RPMI7951 (cell line): ENCODE measurements at regions not wholly inside any gene's neighbourhood (a gene's known extent, or its start where the extent isn't known, plus 50 kb on each side); places are given as distances from the start of the nearest gene placed in this dataset.
A peak's percentile ranks its signal among the peaks of the same experiment; 100 is the strongest.
"Not testable (repeated sequence)": the region's sequence is repeated elsewhere in the genome, so short reads cannot be mapped to it uniquely, and the experiment has no call there.

Source experiments
- DNase-seq: peaks from one replicate; pipeline ENCODE4 v3.0.0-alpha.2; 2012; ENCODE audit warnings: low read depth

GRCh38 chr13:48808683-48809082 lies 155.0 kb downstream of the CYSLTR2 start:
- peak; percentile 56 for DNase-seq

DNA sequence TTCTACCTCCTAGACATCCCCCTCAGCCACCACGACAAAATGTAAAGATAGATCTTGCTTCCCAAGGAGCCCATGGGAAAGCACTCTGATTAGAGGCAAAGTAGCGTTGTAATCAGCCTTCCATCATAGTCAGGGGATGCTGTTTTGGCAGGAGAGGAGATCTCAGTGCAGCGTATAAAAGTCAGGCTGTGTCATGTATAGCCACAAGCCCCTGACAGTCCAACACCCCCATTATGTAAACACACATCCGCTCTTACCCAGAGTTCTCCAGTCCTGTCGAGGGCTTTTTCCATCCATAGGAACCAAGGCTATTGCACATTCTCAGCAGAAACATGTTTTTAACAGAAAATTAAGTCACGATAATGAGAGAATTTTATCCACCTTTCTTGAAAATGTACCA lies 156.3 kb downstream of the CYSLTR2 start:
- no peak for DNase-seq

- DNase-seq = no peak
These were observed 159.8 kb downstream of the CYSLTR2 start for GRCh38 chr13:48813518-48813917.

DNA sequence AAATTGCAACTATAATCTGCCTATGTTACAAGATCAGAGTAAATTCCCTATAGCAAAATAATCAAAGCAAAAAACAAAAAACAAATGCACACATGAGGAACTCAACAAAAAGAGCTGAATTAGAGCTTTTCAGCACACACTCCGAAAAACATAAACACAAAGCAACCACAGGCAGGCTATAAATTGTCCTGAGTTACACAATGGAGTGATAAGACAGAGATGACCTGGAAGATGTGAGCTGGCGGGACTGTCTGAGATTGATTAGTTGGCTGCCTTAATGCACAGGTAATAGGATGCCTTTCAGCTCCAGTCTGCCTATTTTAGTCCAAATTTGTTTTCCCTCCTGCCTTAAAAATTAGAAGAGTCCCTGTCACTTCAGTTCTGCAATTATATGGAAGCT lies 159.0 kb upstream of the FNDC3A start:
- no peak for DNase-seq

- DNase-seq = no peak
These were observed 158.4 kb upstream of the FNDC3A start for GRCh38 chr13:48817166-48817802.

GRCh38 chr13:48818495-48819356 lies 157.0 kb upstream of the FNDC3A start:
- peak; percentile 85 for DNase-seq

DNA sequence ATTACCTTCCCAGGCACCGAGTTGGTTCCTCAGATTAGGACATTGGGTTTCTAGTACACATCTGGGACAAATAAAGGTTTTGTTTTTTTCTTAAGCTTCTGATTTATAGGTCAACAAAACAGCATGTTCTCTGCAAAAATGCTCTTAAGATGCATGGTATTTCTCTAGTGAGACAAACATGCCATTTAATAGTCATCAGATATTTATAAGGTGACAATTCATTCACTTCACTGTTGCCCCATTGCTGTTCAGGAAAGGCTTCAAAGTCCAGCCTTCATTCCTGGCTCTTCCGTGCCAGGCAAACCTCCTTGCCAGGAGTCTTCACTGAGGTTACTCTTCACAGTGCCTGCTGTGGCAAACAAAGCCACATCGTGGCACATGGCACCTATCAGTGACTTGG lies 156.3 kb upstream of the FNDC3A start:
- DNase-seq = no peak

- DNase-seq = no peak
These were observed 155.8 kb upstream of the FNDC3A start for GRCh38 chr13:48819899-48820298.

DNA sequence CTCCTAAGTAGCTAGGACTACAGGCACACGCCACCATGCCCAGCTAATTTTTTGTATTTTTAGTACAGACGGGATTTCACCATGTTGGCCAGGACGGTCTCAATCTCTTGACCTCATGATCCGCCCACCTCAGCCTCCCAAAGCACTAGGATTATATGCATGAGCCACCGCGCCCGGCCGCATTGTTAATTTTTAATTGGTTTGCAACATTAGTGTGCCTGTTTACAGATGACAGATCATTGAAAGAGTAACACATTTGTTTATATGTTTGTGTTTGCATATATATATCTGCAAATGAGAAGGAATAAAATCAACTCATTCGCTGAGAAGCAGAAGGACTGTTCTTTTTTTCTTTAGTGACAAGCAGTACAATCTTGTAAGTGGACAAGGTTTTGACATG lies 152.2 kb upstream of the FNDC3A start:
- not testable (repeated sequence) for DNase-seq

DNA sequence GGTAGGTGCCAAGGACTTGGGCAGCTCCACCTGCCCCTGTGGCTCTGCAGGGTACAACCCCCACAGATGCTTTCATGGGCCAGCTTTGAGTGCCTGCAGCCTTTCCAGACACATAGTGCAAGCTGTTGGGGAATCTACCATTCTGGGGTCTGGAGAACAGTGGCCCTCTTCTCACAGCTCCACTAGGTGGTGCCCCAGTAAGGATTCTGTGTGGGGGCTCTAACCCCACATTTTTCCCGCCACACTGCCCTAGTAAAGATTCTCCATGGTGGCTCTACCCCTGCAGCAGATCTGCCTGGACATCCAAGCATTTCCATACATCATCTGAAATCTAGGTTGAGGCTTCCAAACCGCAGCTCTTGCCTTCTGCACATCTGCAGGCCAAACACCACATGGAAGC lies 149.7 kb upstream of the FNDC3A start:
- DNase-seq = no peak

DNA sequence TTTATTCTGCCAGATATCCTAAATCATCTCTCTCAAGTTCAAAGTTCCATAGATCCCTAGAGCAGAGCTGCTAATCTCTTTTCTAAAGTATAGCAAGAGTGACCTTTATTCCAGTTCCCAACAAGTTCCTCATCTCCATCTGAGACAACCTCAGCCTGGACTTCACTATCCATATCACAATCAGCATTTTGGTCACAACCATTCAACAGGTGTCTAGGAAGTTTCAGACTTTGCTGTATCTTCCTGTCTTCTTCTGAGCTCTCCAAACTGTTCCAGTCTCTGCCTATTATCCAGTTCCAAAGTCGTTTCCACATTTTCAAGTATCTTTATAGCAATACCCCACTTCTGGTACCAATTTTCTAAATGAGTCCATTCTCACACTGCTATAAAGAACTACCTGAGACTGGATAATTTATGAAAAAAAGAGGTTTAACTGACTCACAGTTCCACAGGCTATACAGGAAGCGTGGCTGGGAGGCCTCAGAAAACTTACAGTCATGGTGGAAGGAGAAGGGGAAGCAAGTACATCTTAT lies 148.7 kb upstream of the FNDC3A start:
- not testable (repeated sequence) for DNase-seq

DNA sequence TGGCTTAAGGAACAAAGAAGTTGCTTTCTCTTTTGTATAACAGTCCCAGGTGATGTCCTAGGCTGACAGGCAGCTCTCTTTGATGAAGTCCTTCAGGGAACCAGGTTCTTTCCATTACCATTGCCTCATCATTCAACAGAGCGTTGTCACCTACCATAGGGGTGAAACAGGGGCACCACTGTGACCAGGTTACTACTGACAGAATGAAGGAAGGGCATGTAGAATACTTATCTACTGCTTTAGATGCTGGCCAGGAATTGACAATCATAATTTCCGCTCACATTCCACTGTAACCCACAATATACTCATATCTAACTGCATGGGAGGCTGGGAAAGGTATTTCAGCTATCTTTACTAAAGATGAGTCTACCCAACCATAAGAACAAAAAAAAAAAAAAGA lies 148.0 kb upstream of the FNDC3A start:
- DNase-seq = no peak

- DNase-seq = peak; percentile 47
These were observed 146.7 kb upstream of the FNDC3A start for GRCh38 chr13:48828962-48829411.

DNA sequence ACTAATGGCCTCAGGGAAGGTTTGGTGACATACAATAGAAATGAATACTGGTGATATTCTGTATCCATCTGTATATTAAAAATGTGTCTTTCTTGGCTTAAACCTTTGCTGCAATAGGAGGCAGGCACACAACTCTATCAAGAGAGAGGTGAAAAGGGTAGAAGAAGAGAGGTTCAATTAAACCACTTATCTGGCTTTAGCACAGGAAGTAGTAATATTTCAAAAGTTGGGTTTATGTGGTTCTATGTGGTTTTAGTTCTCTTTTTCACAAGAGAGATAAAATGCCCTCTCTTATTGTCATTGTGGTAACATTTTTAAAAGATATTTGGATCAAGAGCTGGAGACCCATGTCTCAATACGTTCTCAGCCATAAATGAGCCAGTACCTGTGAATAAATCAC lies 146.2 kb upstream of the FNDC3A start:
- no peak for DNase-seq

DNA sequence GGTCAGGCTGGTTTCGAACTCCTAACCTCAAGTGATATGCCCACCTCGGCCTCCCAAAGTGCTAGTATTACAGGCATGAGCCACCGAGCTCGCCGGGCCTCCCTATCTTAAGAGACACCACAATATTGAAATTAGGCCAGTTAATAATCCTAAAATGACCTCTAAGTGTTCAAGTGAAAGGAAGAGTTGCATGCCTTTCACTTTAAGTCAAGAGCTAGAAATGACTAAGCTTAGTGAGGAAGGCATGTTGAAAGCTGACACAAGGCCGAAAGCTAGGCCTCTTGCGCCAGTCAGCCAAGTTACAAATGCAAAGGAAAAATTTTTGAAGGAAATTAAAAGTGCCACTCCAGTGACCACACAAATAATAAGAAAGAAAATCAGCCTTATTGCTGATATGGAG lies 144.5 kb upstream of the FNDC3A start:
- no peak for DNase-seq

GRCh38 chr13:48833412-48833811 lies 142.3 kb upstream of the FNDC3A start:
- DNase-seq = no peak

DNA sequence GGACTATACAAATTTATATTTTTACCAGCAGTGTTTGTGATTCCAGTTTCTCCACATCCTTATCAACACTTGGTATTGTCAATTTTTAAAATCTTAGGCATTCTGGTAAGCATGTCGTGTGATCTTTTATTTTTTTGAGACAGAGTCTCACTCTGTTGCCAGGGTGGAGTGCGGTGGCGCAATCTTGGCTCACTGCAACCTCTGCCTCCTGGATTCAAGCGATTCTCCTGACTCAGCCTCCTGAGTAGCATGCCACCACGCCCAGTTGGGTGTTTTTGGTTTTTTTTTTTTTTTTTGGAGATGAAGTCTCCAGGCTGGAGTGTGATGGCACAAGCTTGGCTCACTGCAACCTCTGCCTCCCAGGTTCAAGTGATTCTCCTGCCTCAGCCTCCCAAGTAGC lies 140.4 kb upstream of the FNDC3A start:
- DNase-seq = not testable (repeated sequence)

GRCh38 chr13:48838193-48838973 lies 137.3 kb upstream of the FNDC3A start:
- DNase-seq = no peak

DNA sequence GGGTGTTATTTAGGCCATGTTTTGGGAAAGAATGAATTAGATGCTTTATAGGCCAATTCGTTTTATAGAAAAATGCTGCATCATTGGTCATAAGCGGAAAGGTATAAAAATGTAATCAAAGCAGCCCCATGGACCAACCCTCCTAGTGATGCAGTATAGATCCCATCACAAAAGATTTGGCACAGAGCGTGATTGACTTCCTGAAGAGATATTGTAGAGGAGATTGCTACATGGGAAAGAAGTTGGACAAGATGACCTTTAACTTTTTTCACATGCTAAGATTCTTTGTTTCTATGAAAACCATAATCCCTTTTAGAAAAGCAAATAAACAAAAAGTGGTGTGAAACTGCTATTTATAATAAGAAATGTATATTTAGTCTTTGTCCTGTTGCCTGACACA lies 136.5 kb upstream of the FNDC3A start:
- DNase-seq = no peak

- DNase-seq = no peak
These were observed 135.3 kb upstream of the FNDC3A start for GRCh38 chr13:48840366-48840765.

DNA sequence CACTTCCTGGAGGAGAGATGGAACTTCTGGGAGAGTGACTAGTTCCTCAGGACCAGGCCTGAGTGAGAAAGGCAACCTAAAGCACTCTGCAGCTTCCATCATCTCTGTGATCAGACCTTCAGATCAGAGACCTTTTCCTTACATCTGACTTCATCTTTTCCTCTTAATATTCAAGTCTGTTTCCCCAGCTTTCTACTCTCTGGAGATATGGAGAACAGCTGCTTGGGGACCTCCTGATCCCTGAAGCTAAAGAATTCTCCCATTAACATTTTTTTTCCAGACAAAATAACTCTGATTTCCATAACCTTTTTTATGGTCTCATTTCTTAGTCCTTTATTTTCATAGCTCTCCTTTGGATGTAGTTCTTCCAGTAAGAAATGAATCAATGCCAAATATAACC lies 133.4 kb upstream of the FNDC3A start:
- DNase-seq = no peak
